ENCODE measurements at regions not wholly inside any gene's neighbourhood (a gene's known extent, or its start where the extent isn't known, plus 50 kb on each side); places are given as distances from the start of the nearest gene placed in this dataset.

DNA sequence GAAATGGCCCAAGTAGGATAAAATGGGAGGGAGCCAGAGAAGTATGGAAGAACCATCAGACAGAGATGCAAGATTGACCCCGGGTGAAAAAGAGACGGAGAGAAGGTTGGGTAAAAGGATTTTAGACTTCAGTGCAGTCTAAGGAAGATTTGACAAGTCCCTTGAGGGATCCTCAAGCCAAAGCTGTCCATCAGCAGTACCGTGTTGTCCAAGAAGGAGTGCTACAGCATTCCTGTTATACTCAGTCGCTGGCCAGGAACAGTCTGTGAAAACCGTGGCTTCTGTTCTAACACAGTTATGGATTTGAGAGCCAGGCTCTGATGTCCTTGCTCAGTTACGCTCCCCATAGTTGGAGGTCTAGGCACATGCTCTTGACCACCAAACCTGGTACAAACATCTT, 383.9 kb upstream of the DAB2 start:
- Histone ChIP-seq H3K36me3 (replicated peaks; ENCODE audit: low read depth, low read length) (no peaks in the 10 kb centered on the region), H3K27ac (ENCODE audit: low read length) (no peak overlapping the region), H4K20me1 (ENCODE audit: insufficient read depth, low read length) (no peaks in the 10 kb centered on the region), H3K9me3 (ENCODE audit: insufficient read depth, low read length) (no peaks in the 10 kb centered on the region), H3K27me3 (ENCODE audit: low read depth, low read length) (no peaks in the 10 kb centered on the region), H3K79me2 (ENCODE audit: low read length) (no peaks in the 10 kb centered on the region), H3K4me3 (ENCODE audit: low read length) (no peak overlapping the region), H2AFZ (ENCODE audit: low read depth, low read length) (no peak overlapping the region), H3K4me2 (ENCODE audit: low read length) (no peak overlapping the region), H3K9ac (ENCODE audit: low read length) (no peak overlapping the region), H3K4me1 (ENCODE audit: low read length) (no peaks in the 10 kb centered on the region)
- TF ChIP-seq, protein P1, sequence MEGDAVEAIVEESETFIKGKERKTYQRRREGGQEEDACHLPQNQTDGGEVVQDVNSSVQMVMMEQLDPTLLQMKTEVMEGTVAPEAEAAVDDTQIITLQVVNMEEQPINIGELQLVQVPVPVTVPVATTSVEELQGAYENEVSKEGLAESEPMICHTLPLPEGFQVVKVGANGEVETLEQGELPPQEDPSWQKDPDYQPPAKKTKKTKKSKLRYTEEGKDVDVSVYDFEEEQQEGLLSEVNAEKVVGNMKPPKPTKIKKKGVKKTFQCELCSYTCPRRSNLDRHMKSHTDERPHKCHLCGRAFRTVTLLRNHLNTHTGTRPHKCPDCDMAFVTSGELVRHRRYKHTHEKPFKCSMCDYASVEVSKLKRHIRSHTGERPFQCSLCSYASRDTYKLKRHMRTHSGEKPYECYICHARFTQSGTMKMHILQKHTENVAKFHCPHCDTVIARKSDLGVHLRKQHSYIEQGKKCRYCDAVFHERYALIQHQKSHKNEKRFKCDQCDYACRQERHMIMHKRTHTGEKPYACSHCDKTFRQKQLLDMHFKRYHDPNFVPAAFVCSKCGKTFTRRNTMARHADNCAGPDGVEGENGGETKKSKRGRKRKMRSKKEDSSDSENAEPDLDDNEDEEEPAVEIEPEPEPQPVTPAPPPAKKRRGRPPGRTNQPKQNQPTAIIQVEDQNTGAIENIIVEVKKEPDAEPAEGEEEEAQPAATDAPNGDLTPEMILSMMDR (IDR thresholded peaks at IDR 0.05; ENCODE audit: low read depth, low read length), result no peak
- no peak for TF ChIP-seq EZH2phosphoT487 (IDR thresholded peaks at IDR 0.05; ENCODE audit: low read depth)

GRCh38 chr5:39801306-39801705, 376.5 kb upstream of the DAB2 start:
- no peaks in the 10 kb centered on the region for H3K27me3 ChIP-seq (ENCODE audit: low read depth, low read length)
- H2AFZ ChIP-seq (ENCODE audit: low read depth, low read length), result no peak overlapping the region
- H3K27ac ChIP-seq (ENCODE audit: low read length), result no peak overlapping the region
- no peak overlapping the region for H3K4me2 ChIP-seq (ENCODE audit: low read length)
- H4K20me1 ChIP-seq (ENCODE audit: insufficient read depth, low read length), result no peaks in the 10 kb centered on the region
- H3K79me2 ChIP-seq (ENCODE audit: low read length), result no peaks in the 10 kb centered on the region
- H3K36me3 ChIP-seq (replicated peaks; ENCODE audit: low read depth, low read length), result no peaks in the 10 kb centered on the region
- H3K4me3 ChIP-seq (ENCODE audit: low read length), result no peak overlapping the region
- H3K9me3 ChIP-seq (ENCODE audit: insufficient read depth, low read length), result no peaks in the 10 kb centered on the region
- no peak overlapping the region for H3K9ac ChIP-seq (ENCODE audit: low read length)
- H3K4me1 ChIP-seq (ENCODE audit: low read length), result no peaks in the 10 kb centered on the region
- TF ChIP-seq, protein P1 (IDR thresholded peaks at IDR 0.05; ENCODE audit: low read depth, low read length), result no peak
- no peak for TF ChIP-seq EZH2phosphoT487 (IDR thresholded peaks at IDR 0.05; ENCODE audit: low read depth)

- Histone ChIP-seq H3K9me3 (ENCODE audit: insufficient read depth, low read length) (no peaks in the 10 kb centered on the region), H3K36me3 (replicated peaks; ENCODE audit: low read depth, low read length) (no peaks in the 10 kb centered on the region), H3K79me2 (ENCODE audit: low read length) (no peaks in the 10 kb centered on the region), H3K27me3 (ENCODE audit: low read depth, low read length) (no peaks in the 10 kb centered on the region), H3K9ac (ENCODE audit: low read length) (no peak overlapping the region), H3K4me1 (ENCODE audit: low read length) (no peaks in the 10 kb centered on the region), H2AFZ (ENCODE audit: low read depth, low read length) (no peak overlapping the region), H3K4me2 (ENCODE audit: low read length) (no peak overlapping the region), H3K4me3 (ENCODE audit: low read length) (no peak overlapping the region), H3K27ac (ENCODE audit: low read length) (no peak overlapping the region), H4K20me1 (ENCODE audit: insufficient read depth, low read length) (no peaks in the 10 kb centered on the region)
- TF ChIP-seq EZH2phosphoT487 (IDR thresholded peaks at IDR 0.05; ENCODE audit: low read depth), result no peak
- TF ChIP-seq, protein P1 (IDR thresholded peaks at IDR 0.05; ENCODE audit: low read depth, low read length), result no peak
Measured at GRCh38 chr5:39800042-39800601, 375.3 kb upstream of the DAB2 start.

GRCh38 chr5:39799242-39799641, 374.5 kb upstream of the DAB2 start:
- Histone ChIP-seq H4K20me1 (ENCODE audit: insufficient read depth, low read length) (no peaks in the 10 kb centered on the region), H3K79me2 (ENCODE audit: low read length) (no peaks in the 10 kb centered on the region), H3K9ac (ENCODE audit: low read length) (no peak overlapping the region), H3K36me3 (replicated peaks; ENCODE audit: low read depth, low read length) (no peaks in the 10 kb centered on the region), H3K4me3 (ENCODE audit: low read length) (no peak overlapping the region), H3K4me2 (ENCODE audit: low read length) (no peak overlapping the region), H2AFZ (ENCODE audit: low read depth, low read length) (no peak overlapping the region), H3K27me3 (ENCODE audit: low read depth, low read length) (no peaks in the 10 kb centered on the region), H3K27ac (ENCODE audit: low read length) (no peak overlapping the region), H3K4me1 (ENCODE audit: low read length) (no peaks in the 10 kb centered on the region), H3K9me3 (ENCODE audit: insufficient read depth, low read length) (no peaks in the 10 kb centered on the region)
- TF ChIP-seq, protein P1 (IDR thresholded peaks at IDR 0.05; ENCODE audit: low read depth, low read length), result no peak
- TF ChIP-seq EZH2phosphoT487 (IDR thresholded peaks at IDR 0.05; ENCODE audit: low read depth), result no peak

All from OCI-LY3 (cell line).